K562 (cell line): ENCODE measurements at regions not wholly inside any gene's neighbourhood (a gene's known extent, or its start where the extent isn't known, plus 50 kb on each side); places are given as distances from the start of the nearest gene placed in this dataset.
A peak's percentile ranks its signal among the peaks of the same experiment; 100 is the strongest.
"Not testable (repeated sequence)": the region's sequence is repeated elsewhere in the genome, so short reads cannot be mapped to it uniquely, and the experiment has no call there.

Source experiments
- ATAC-seq: fragments of 200-7000 bp; cut with Tn5 transposase; 3 replicates; pipeline ENCODE4 v1.9.1; 2020; ENCODE audit warnings: moderate library complexity
- BruUV-seq: library from RNA; stranded (reverse); fragments of 400-500 nt; replicated peaks from 2 replicates; lab custom pipeline; 2021; lab: Mats Ljungman, UMichigan
- CTCF ChIA-PET: fragments of 300-600 bp; formaldehyde crosslinking; extraction: SDS; loops from one replicate; lab custom pipeline; 2021; ENCODE audit warnings: low intra/inter-chr PET ratio; lab: Yijun Ruan, JAX
- POLR2A ChIA-PET: fragments of 300-600, 350-650 bp; sonication (Branson Sonifier 250); formaldehyde crosslinking; extraction: SDS; loops from one replicate; lab custom pipeline; 2021; ENCODE audit warnings: antibody characterized with exemption, inconsistent platforms; lab: Yijun Ruan, JAX
- DNase-seq, 4 experiments: peaks; one replicate each; pipeline versions ENCODE4 v3.0.0 to v3.0.0-alpha.2; 2011 to 2018; ENCODE audit warnings: low spot score in 3 of 4, mixed read lengths in 3 of 4; ENCODE audit errors: extremely low read depth in 1 of 4
- FAIRE-seq: peaks from 2 replicates; lab custom pipeline; 2011; peaks lifted over from hg19 to GRCh38; lab: Jason Lieb, UNC
- H2AFZ ChIP-seq: 2 replicates; pipeline ENCODE4 v1.6.0; 2011; ENCODE audit warnings: low read depth, low read length, control low read depth, inconsistent platforms
- H3K27ac ChIP-seq: fragments of 200-600 bp; 3 replicates; pipeline ENCODE4 v1.8.0; 2011; ENCODE audit warnings: low read depth, mild to moderate bottlenecking, control low read depth, inconsistent platforms, low read length, moderate library complexity, mixed read lengths; ENCODE audit errors: extremely low read depth
- H3K27me3 ChIP-seq, 2 experiments: fragments of 300-600 bp in 1 of 2; 2 replicates in 1 of 2; 3 replicates in 1 of 2; pipeline versions ENCODE4 v1.6.0 to v1.8.0; 2011; ENCODE audit warnings: inconsistent platforms in 2 of 2, low read length in 2 of 2, mild to moderate bottlenecking in 1 of 2, mixed read lengths in 1 of 2, moderate library complexity in 1 of 2; ENCODE audit not compliant: control insufficient read depth in 2 of 2, insufficient read depth in 2 of 2
- H3K36me3 ChIP-seq: fragments of 300-600 bp; 3 replicates; pipeline ENCODE4 v1.8.0; 2011; ENCODE audit warnings: mild to moderate bottlenecking, low read length, inconsistent platforms; ENCODE audit not compliant: control insufficient read depth, insufficient read depth
- H3K4me1 ChIP-seq, 2 experiments: fragments of 200-600 bp in 1 of 2; replicated peaks in 1 of 2; 2 replicates in 1 of 2; 3 replicates in 1 of 2; pipeline versions ENCODE4 v1.5.1 to v1.8.0; 2011; ENCODE audit warnings: inconsistent platforms in 2 of 2, low read length in 2 of 2, mild to moderate bottlenecking in 1 of 2, mixed read lengths in 1 of 2, moderate library complexity in 1 of 2; ENCODE audit not compliant: control insufficient read depth in 2 of 2, insufficient read depth in 2 of 2
- H3K4me2 ChIP-seq: 2 replicates; pipeline ENCODE4 v1.6.1; 2011; ENCODE audit warnings: low read length, control low read depth, inconsistent platforms, mixed read lengths; ENCODE audit not compliant: insufficient read depth
- H3K4me3 ChIP-seq: fragments of 200-600 bp; sonication (generic), shearing (Covaris generic); 2 replicates; pipeline ENCODE4 v1.5.1; 2016; ENCODE audit warnings: control low read depth, inconsistent platforms
- H3K79me2 ChIP-seq: fragments of 200-600 bp; 3 replicates; pipeline ENCODE4 v1.8.0; 2011; ENCODE audit warnings: low read length, inconsistent platforms; ENCODE audit not compliant: control insufficient read depth, insufficient read depth
- H3K9ac ChIP-seq, 2 experiments: 2 replicates each; pipeline versions ENCODE4 v1.6.0 to v1.6.1; 2011; ENCODE audit warnings: low read depth in 2 of 2, low read length in 2 of 2, control low read depth in 1 of 2, inconsistent platforms in 1 of 2, mild to moderate bottlenecking in 1 of 2, mixed read lengths in 1 of 2; ENCODE audit not compliant: insufficient read depth in 1 of 2
- H3K9me1 ChIP-seq: one replicate; pipeline ENCODE4 v1.6.0; 2011; ENCODE audit warnings: inconsistent platforms, mild to moderate bottlenecking, low read length, moderate library complexity; ENCODE audit not compliant: control insufficient read depth, insufficient read depth
- H3K9me3 ChIP-seq: replicated peaks from 2 replicates; pipeline ENCODE4 v1.5.1; 2011; ENCODE audit warnings: low read depth, low read length, inconsistent platforms; ENCODE audit not compliant: control insufficient read depth, insufficient read depth
- H4K20me1 ChIP-seq: replicated peaks from 2 replicates; pipeline ENCODE4 v1.6.1; 2011; ENCODE audit warnings: low read length, inconsistent platforms, mixed read lengths; ENCODE audit not compliant: control insufficient read depth, insufficient read depth
- BCOR ChIP-seq: fragments of 450-650 bp; IDR thresholded peaks from 2 replicates; pipeline ENCODE4 v1.6.1; 2016
- CCNT2 ChIP-seq: IDR thresholded peaks from 2 replicates; pipeline ENCODE4 v1.6.1; 2011; ENCODE audit warnings: borderline replicate concordance, low read depth, mild to moderate bottlenecking, moderate library complexity, mixed read lengths, low read length; ENCODE audit not compliant: insufficient read length; ENCODE audit errors: extremely low read depth
- DIDO1 ChIP-seq: fragments of 450-650 bp; IDR thresholded peaks from 2 replicates; pipeline ENCODE4 v1.6.1; 2016; ENCODE audit warnings: low read depth, missing biosample characterization, missing genetic modification characterization
- EP300 ChIP-seq: IDR thresholded peaks from 2 replicates; pipeline ENCODE4 v1.6.1; 2012; ENCODE audit warnings: low read length, improper control_type of control experiment
- HES1 ChIP-seq: fragments of 450-650 bp; IDR thresholded peaks from 2 replicates; pipeline ENCODE4 v1.6.1; 2016; ENCODE audit warnings: low read depth, mild to moderate bottlenecking, moderate library complexity
- KDM1A ChIP-seq, 2 experiments: fragments of 450-650 bp; IDR thresholded peaks; 2 replicates each; pipeline ENCODE4 v1.6.1; 2016; ENCODE audit warnings: mild to moderate bottlenecking in 2 of 2
- MAFG ChIP-seq: fragments of 450-650 bp; conservative IDR thresholded peaks from 2 replicates; pipeline ENCODE4 v1.6.1; 2016; ENCODE audit warnings: missing genetic modification characterization, missing compliant biosample characterization
- MAFK ChIP-seq: IDR thresholded peaks from 2 replicates; pipeline ENCODE4 v1.6.1; 2011; ENCODE audit warnings: low read length, improper control_type of control experiment
- MECOM ChIP-seq: fragments of 250-450 bp; sonication (Bioruptor Pico); IDR thresholded peaks from 2 replicates; pipeline ENCODE4 v1.8.0; 2022; ENCODE audit warnings: inconsistent platforms
- NFIC ChIP-seq: fragments of 450-650 bp; IDR thresholded peaks from 2 replicates; pipeline ENCODE4 v1.6.1; 2017; ENCODE audit warnings: mild to moderate bottlenecking, inconsistent platforms
- POU5F1 ChIP-seq: fragments of 150-350 bp; IDR thresholded peaks from 2 replicates; pipeline ENCODE4 v1.6.1; 2014; ENCODE audit warnings: borderline replicate concordance, low read length, low read depth, mild to moderate bottlenecking; ENCODE audit not compliant: partially characterized antibody
- SMARCA5 ChIP-seq: fragments of 450-650 bp; IDR thresholded peaks from 2 replicates; pipeline ENCODE4 v1.6.1; 2016
- TCFL5 ChIP-seq: fragments of 250-450 bp; sonication (Bioruptor Pico); conservative IDR thresholded peaks from 2 replicates; pipeline ENCODE4 v1.6.1; 2021; ENCODE audit warnings: mild to moderate bottlenecking, moderate library complexity, matching md5 sums
- ZBTB9 ChIP-seq: fragments of 450-650 bp; formaldehyde crosslinking; IDR thresholded peaks from 2 replicates; pipeline ENCODE4 v1.4.0; 2020; ENCODE audit warnings: mild to moderate bottlenecking, moderate library complexity
- ZNF146 ChIP-seq: IDR thresholded peaks from one replicate; pipeline ENCODE4 v1.6.1; 2018; ENCODE audit warnings: missing compliant biosample characterization; ENCODE audit not compliant: unreplicated experiment
- ZNF408 ChIP-seq: fragments of 250-450 bp; sonication (Bioruptor Pico); IDR thresholded peaks from 2 replicates; pipeline ENCODE4 v1.4.0; 2020; ENCODE audit warnings: low read depth, mild to moderate bottlenecking, moderate library complexity
- WGBS: fragments of 100-300 bp; shearing (Covaris generic); methylation state at CpG from one replicate; pipeline ENCODE4 v1.1.6; 2016; ENCODE audit warnings: low coverage, mixed read lengths; ENCODE audit not compliant: insufficient coverage; ENCODE audit errors: missing lambda C conversion rate; 5-methylcytosine and 5-hydroxymethylcytosine counted together
- in situ Hi-C: fragments of 300-500 bp; cut with MboI; formaldehyde crosslinking; loops from 4 replicates; pipeline ENCODE4 v1.15.0; 2018; ENCODE audit warnings: inconsistent platforms, mixed read lengths
- intact Hi-C: fragments of 100-400 bp; cut with micrococcal nuclease; formaldehyde crosslinking; loops from 2 replicates; pipeline ENCODE4 v1.14.2; 2022

- H3K79me2 ChIP-seq, H2AFZ ChIP-seq, H3K4me3 ChIP-seq, H3K9ac ChIP-seq, DNase-seq, CTCF ChIA-PET, intact Hi-C loops, ATAC-seq, H3K36me3 ChIP-seq, POLR2A ChIA-PET, H3K27ac ChIP-seq, BruUV-seq, H3K27me3 ChIP-seq, in situ Hi-C loops, H4K20me1 ChIP-seq, H3K9me1 ChIP-seq, H3K4me2 ChIP-seq, FAIRE-seq, H3K9me3 ChIP-seq: not testable (repeated sequence)
- H3K4me1 ChIP-seq, result peaks cover 7 to 35% of the 10 kb centered on the region in 2 experiments
- WGBS, result 56% methylated on average over 3 of the region's 3 CpGs
- peak; percentile 37; the same call in 1 of the 2 replicates for TF ChIP-seq SMARCA5
- TF ChIP-seq KDM1A (IDR thresholded peaks at IDR 0.05), result 0 out of 4 replicates have a peak, but pooled peaks of 1 of the 2 experiments have one; percentile 47
- peak; percentile 32 for TF ChIP-seq NFIC
- TF ChIP-seq ZNF146 (CRISPR knock-in tag), result peak; percentile 95
- TF ChIP-seq BCOR, result peak; percentile 78; the same call in 1 of the 2 replicates
These were observed 97.5 kb downstream of the C4BPA start for GRCh38 chr1:207201534-207201933.

GRCh38 chr1:207202480-207202879 lies 98.4 kb downstream of the C4BPA start:
- CTCF ChIA-PET, result no interaction called here
- FAIRE-seq, result no peak
- peak; percentile 80 for TF ChIP-seq MAFG
- no peak for TF ChIP-seq HES1
- TF ChIP-seq EP300, result no peak
- no peak for TF ChIP-seq ZNF408
- no peak for TF ChIP-seq POU5F1
- 0 out of 2 replicates have a peak, but pooled peaks have one; percentile 45 for TF ChIP-seq ZBTB9 (CRISPR knock-in tag)
- TF ChIP-seq TCFL5 (CRISPR knock-in tag), result no peak
- peak; percentile 70 for TF ChIP-seq MAFK
- no peak for TF ChIP-seq CCNT2
- peak; percentile 20; the same call in 1 of the 2 replicates for TF ChIP-seq DIDO1 (tag)
- no peak for TF ChIP-seq MECOM (CRISPR knock-in tag)

More at GRCh38 chr1:207202480-207202879, 98.4 kb downstream of the C4BPA start:
- Histone ChIP-seq H3K36me3 (no peaks in the 10 kb centered on the region), H3K27ac (peak overlapping the region; percentile 61; the same call in 2 of the 3 replicates), H3K27me3 (no peaks in the 10 kb centered on the region), H3K9ac (peak overlapping the region in 1 of 2 experiments; percentile 31; a peak in 1 of 4 replicates), H3K79me2 (no peaks in the 10 kb centered on the region), H4K20me1 (no peaks in the 10 kb centered on the region), H2AFZ (peak overlapping the region; percentile 77), H3K4me1 (peaks cover 7 to 35% of the 10 kb centered on the region in 2 experiments), H3K4me2 (peak overlapping the region; percentile 45; the same call in 1 of the 2 replicates), H3K4me3 (no peak overlapping the region), H3K9me3 (peaks cover 8% of the 10 kb centered on the region; the same call in 1 of the 2 replicates), H3K9me1 (no peaks in the 10 kb centered on the region)
- in situ Hi-C loops, result no loop called here
- ATAC-seq, result peak; percentile 59
- intact Hi-C loops, result no loop called here
- DNase-seq, result peak in 2 of 4 experiments; percentile 22 to 55
- no TSS peak for BruUV-seq
- POLR2A ChIA-PET, result interaction anchor here (0.7 kb wide), 1 partner anchor 12 kb away, joined by 3 read pairs; no protein-coding TSS in a partner anchor
- WGBS, result 2% methylated on average over 3 of the region's 3 CpGs
